ENCODE measurements at regions not wholly inside any gene's neighbourhood (a gene's known extent, or its start where the extent isn't known, plus 50 kb on each side); places are given as distances from the start of the nearest gene placed in this dataset.

DNA sequence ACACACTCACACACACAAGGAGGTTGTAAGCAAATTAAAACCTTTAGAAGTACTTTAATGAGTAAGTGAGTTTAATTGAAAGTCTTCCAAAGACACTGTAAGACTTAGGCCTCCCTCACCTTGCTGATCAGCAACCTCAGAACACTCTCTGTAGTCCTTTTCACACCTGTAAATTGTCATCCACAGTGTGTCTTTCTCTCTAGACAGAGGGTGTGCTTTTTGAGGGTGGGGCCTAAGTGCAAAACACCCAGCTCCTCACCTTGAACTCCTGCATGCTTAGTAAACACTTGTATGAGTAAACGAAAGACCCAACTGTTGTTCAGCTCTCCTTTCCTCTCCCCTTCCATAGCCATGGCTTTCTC is 183.2 kb upstream of the IL12A start:
- no peak for TF ChIP-seq CTCF (IDR thresholded peaks at IDR 0.05)
- DNase-seq (ENCODE audit: low spot score): no peak
- no peak overlapping the region for H3K4me3 ChIP-seq
- H3K27ac ChIP-seq: peak overlapping the region in 1 of 2 donors; percentile 69

DNA sequence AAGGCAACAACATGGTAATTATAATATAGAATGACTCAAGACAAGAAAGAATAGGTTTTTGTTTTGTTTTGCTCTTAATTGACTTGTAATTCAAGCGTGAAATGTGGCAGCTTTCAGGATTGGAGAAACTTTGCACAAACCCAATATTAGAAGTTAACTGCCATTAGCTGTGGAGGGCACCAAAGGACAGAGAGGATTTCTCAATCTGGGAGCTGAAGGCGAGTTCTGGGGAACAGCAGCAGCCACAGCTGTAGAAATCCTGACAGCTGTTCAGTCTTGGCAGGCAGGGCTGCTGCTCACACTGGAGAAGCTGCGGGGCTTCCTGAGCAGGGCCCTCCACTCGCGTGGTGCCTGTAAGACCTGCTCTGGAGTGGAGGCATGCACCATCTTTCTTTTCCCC is 182.2 kb upstream of the IL12A start:
- Histone ChIP-seq H3K4me3 (no peak overlapping the region), H3K27ac (peak overlapping the region in 1 of 2 donors; percentile 18)
- no peak for DNase-seq (ENCODE audit: low spot score)
- no peak for TF ChIP-seq CTCF (IDR thresholded peaks at IDR 0.05)

DNA sequence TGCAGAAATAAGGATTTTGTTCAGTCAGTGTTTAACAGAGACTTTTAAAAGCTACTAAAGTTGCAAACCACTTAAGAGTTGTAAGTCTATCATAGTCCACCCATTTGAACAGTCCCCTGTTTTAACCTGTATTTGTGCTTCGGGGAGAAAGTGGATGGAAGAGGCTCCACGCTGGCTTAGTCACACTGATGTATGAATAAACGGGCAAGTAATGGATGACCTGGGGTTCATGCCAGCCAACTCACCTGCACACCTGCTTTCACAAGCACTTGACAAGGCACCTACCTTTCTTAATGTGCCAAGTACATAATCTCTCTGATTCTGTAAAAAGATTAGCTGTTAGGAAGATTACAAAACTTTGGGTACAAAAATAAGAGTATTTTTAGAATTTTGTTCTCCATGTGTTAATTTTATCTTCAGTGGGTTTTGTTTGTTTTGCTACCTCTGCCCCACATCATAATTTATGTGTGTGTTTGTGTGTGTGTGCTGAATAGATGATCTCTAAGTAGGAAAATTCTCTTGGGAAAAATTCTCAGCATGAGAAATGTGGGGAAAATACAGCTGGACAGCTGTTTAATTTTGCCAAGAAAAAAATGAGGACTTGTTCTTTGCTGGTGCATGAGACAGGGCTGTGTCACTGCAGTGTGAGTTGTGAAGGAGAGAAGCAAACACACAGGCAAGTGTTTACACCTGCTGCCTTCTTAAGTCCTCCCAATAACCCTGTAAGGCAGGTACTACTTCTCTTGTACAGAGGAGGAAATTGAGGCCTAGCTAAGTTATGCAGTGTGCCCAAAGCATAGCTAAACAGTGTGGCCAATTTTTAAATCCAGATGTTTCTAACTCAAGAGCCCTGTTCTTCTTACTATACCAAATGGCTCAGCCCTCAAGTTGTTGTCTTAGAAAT is 181.2 kb upstream of the IL12A start:
- H3K27ac ChIP-seq: peak overlapping the region in 1 of 2 donors; percentile 33

GRCh38 chr3:159813822-159814531 is 174.7 kb upstream of the IL12A start:
- TF ChIP-seq CTCF (IDR thresholded peaks at IDR 0.05): no peak
- H3K27ac ChIP-seq: no peak overlapping the region
- no peak for DNase-seq (ENCODE audit: low spot score)
- no peak overlapping the region for H3K4me3 ChIP-seq

More for the DNA sequence above, 181.2 kb upstream of the IL12A start:
- TF ChIP-seq CTCF (IDR thresholded peaks at IDR 0.05): no peak
- no peak overlapping the region for H3K4me3 ChIP-seq
- no peak for DNase-seq (ENCODE audit: low spot score)

DNA sequence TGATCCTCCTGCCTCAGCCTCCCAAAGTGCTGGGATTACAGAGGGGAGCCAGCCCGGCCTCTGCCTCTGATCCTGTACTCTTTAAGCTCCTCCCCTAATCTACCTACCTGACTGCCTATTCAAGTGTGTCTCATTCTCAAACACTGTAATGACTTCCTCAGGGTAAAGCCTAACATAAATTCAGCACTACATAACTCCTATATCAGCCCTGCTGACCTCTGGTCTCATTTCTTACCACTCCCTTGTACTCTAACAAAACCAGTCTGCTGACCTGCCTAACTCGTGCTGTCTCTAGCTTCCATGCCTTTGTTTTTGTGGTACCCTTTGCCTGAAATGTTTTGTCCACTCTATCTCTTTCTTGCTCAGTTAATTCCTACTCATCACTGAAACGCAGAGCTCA is 172.1 kb upstream of the IL12A start:
- no peak for TF ChIP-seq CTCF (IDR thresholded peaks at IDR 0.05)
- DNase-seq (ENCODE audit: low spot score): no peak
- no peak overlapping the region for H3K4me3 ChIP-seq
- H3K27ac ChIP-seq: no peak overlapping the region

GRCh38 chr3:159817126-159817525 is 171.5 kb upstream of the IL12A start:
- TF ChIP-seq CTCF (IDR thresholded peaks at IDR 0.05): no peak
- Histone ChIP-seq H3K4me3 (no peak overlapping the region), H3K27ac (no peak overlapping the region)
- no peak for DNase-seq (ENCODE audit: low spot score)

Measured in coronary artery (tissue), 2 donors.